GM12865 (cell line): ENCODE measurements at regions not wholly inside any gene's neighbourhood (a gene's known extent, or its start where the extent isn't known, plus 50 kb on each side); places are given as distances from the start of the nearest gene placed in this dataset.

ENCODE experiments used
- DNase-seq: peaks from one replicate; pipeline ENCODE4 v3.0.0; 2010; ENCODE audit warnings: low read depth
- H3K4me3 ChIP-seq: 2 replicates; pipeline ENCODE4 v1.5.1; 2011; ENCODE audit warnings: mild to moderate bottlenecking, low read depth, low read length, control low read depth
- TF ChIP-seq, protein P1 (sequence below): IDR thresholded peaks from 2 replicates; pipeline ENCODE4 v1.5.1; 2011; ENCODE audit warnings: low read length, control low read depth, low read depth, inconsistent platforms; ENCODE audit not compliant: insufficient read depth; ENCODE audit errors: missing control alignments

DNA sequence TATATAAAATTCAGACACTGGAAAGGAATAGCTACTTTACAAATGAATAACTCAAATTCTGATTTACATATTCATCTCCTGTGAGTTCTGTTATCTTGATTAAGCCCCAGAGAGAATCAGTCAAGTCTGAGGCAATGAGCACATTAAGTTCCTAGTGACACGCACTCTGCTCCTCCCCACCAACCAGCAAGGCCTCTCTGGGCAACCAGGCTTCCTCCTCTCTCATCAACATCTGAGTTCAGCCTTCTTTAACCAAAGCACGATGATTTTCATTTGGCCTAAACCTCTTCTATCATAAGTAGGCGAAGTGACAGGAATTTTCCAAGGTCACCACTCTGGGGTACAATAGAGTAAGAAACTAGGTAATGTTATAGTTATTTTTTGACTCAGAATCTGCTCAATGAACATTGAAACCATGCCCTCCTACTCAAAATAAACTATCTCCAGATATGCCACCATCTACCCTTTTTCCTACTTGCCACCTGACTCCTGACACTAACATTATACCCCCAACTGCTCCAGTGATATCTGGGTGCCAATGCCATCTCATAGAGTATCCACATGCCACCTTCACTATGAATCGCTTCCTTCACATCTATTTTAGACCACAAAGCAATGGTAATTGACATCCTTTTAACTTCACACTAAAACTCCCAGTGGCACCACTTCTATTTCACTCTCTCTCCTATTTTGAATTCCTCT lies 114.8 kb downstream of the FAM76B start:
- TF ChIP-seq, protein P1, sequence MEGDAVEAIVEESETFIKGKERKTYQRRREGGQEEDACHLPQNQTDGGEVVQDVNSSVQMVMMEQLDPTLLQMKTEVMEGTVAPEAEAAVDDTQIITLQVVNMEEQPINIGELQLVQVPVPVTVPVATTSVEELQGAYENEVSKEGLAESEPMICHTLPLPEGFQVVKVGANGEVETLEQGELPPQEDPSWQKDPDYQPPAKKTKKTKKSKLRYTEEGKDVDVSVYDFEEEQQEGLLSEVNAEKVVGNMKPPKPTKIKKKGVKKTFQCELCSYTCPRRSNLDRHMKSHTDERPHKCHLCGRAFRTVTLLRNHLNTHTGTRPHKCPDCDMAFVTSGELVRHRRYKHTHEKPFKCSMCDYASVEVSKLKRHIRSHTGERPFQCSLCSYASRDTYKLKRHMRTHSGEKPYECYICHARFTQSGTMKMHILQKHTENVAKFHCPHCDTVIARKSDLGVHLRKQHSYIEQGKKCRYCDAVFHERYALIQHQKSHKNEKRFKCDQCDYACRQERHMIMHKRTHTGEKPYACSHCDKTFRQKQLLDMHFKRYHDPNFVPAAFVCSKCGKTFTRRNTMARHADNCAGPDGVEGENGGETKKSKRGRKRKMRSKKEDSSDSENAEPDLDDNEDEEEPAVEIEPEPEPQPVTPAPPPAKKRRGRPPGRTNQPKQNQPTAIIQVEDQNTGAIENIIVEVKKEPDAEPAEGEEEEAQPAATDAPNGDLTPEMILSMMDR = no peak
- no peak for DNase-seq
- no peak overlapping the region for H3K4me3 ChIP-seq

DNA sequence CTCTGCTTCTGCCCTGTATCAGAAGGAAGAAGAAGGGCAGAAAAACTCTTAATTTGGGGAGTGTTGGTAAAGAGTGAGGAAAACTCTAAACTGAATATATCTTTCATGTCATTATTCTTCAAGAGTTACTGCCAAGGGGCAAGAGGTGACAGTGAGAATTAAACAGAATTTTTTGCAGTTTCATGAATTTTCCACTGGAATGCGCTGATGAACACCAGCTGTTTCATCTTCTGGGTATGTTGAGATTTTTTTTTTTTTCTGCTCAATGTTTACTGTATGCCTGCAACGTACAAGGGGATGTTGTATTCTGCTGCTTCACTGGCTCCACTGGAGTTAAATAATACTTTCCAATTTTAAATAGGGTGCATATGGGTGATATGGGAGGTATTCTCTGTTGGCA lies 117.8 kb downstream of the FAM76B start:
- no peak for DNase-seq
- TF ChIP-seq, protein P1 = no peak
- no peak overlapping the region for H3K4me3 ChIP-seq

DNA sequence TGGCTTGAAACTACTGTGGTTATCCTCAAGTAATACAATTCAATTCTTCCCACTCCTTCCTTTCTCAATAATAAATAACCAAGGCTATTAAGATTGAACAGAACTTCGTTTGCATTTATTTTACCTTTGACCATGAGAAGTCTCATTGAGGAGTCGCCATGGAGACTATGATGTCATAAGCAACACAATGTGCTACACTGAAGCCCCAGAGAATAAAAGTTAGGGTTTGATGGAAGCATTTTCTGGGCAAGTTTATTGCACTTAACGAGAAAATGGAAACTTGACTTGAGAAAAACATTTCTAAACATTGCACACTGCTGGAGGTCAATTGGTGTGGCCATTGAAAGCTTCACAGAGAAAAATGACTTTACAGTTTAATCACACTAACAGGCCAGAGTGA lies 121.5 kb downstream of the FAM76B start:
- H3K4me3 ChIP-seq = no peak overlapping the region
- TF ChIP-seq, protein P1 = no peak
- no peak for DNase-seq

DNA sequence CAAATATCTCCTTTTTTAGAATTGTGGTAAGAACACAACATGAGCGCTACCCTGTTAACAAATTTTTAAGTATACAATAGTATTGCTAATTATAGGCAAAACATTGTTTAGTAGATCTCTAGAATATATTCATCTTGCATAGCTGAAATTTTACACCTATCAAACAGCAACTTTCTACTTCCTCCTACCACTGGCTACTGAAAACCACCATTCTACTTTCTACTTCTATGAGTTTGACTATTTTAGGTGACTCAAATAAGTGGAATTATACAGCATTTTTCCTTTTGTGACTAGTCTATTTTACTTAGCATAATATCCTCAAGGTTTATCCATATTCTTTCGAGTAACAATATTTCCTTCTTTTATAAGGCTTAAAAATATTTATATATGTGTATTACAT lies 128.4 kb downstream of the FAM76B start:
- TF ChIP-seq, protein P1 = no peak
- no peak overlapping the region for H3K4me3 ChIP-seq
- DNase-seq = no peak

DNA sequence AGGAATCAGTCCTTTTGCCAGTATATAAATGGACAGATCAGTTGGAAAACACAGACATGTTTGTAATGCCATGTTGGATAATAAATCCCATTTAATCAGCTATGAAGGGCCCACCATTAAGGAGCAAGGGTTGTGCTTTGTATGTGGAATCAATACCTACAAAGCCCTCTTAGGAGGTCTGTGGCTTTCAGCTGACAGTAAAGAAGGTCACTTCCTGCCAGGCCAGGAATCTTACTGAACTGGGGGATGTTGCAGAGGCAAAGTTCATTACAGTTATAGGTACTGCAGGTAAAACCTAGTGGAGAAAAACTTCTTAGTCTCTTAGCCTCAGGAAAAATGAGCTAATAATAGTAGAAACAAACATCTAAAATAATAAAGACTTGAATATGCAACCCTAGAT lies 129.5 kb downstream of the FAM76B start:
- TF ChIP-seq, protein P1 = no peak
- no peak for DNase-seq
- no peak overlapping the region for H3K4me3 ChIP-seq

DNA sequence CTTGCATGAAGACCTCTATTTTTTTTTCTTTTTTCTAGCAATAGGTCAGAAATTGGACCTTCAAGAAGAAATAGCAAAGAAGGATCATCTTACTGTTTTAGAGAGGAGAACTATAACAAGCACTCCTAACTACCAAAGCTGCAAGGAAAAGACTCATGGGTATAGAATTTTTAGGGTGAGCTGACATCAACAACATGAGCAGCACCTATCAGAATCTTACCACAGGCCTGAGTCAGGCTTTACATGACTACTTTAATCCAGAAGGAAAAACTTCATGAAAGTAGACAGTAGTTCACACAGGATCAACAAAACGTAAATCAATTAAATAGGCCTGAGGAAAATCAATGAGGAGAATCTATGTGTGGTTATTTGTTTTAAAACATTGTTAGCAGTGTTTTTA lies 130.5 kb downstream of the FAM76B start:
- TF ChIP-seq, protein P1 = no peak
- DNase-seq = no peak
- H3K4me3 ChIP-seq = no peak overlapping the region

DNA sequence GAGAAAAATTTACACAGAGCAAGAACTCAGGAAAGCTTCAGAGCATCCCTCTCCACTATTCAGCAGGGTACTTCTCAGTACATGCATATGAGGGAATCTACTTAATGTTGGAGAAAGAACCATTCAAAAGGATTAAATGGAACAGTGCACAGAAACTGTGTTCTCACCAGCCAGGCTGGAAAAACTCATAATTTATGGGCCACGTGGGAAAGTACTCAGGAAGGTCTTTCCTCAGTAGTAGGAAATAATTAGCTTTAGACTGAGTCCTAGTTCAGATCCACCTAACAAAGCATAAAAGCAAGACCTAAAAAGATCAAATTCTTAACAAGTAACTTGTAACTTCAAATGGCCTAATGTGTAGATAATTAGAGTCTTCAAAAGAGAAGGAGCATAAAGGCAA lies 134.0 kb downstream of the FAM76B start:
- TF ChIP-seq, protein P1 = no peak
- H3K4me3 ChIP-seq = no peak overlapping the region
- no peak for DNase-seq
